Panc1 (cell line): ENCODE measurements at regions not wholly inside any gene's neighbourhood (a gene's known extent, or its start where the extent isn't known, plus 50 kb on each side); places are given as distances from the start of the nearest gene placed in this dataset.

ENCODE experiments used
- ATAC-seq: fragments of 200-7000 bp; cut with Tn5 transposase; 2 replicates; pipeline ENCODE4 v1.9.1; 2020; ENCODE audit warnings: mild to moderate bottlenecking, moderate library complexity
- BruUV-seq: library from RNA; stranded (reverse); fragments of 400-500 nt; replicated peaks from 2 replicates; lab custom pipeline; 2021; lab: Mats Ljungman, UMichigan
- CTCF ChIA-PET: fragments of 300-600 bp; sonication (Branson Sonifier 250); formaldehyde crosslinking; loops from one replicate; lab custom pipeline; 2022; ENCODE audit warnings: antibody characterized with exemption; lab: Charles Lee
- POLR2A ChIA-PET: fragments of 300-600 bp; sonication (Branson Sonifier 250); formaldehyde crosslinking; loops from one replicate; lab custom pipeline; 2022; ENCODE audit warnings: antibody characterized with exemption; lab: Charles Lee
- DNase-seq: peaks from one replicate; pipeline ENCODE4 v3.0.0-alpha.2; 2010; ENCODE audit warnings: low read depth, low spot score
- H3K27ac ChIP-seq: 2 replicates; pipeline ENCODE4 v1.5.1; 2011; ENCODE audit warnings: mild to moderate bottlenecking, low read length, inconsistent platforms
- H3K27me3 ChIP-seq: fragments of 200-500 bp; sonication (Bioruptor generic); 2 replicates; pipeline ENCODE4 v1.6.0; 2014; ENCODE audit warnings: low read length, inconsistent platforms; ENCODE audit not compliant: control insufficient read depth, insufficient read depth
- H3K36me3 ChIP-seq: fragments of 200-500 bp; sonication (Bioruptor generic); 2 replicates; pipeline ENCODE4 v1.5.1; 2014; ENCODE audit warnings: inconsistent platforms, mild to moderate bottlenecking, low read length, moderate library complexity; ENCODE audit not compliant: control insufficient read depth, insufficient read depth
- H3K4me1 ChIP-seq: 2 replicates; pipeline ENCODE4 v1.5.1; 2011; ENCODE audit warnings: inconsistent platforms, mild to moderate bottlenecking, low read length, moderate library complexity; ENCODE audit not compliant: control insufficient read depth, insufficient read depth
- H3K4me3 ChIP-seq, 2 experiments: 2 replicates each; pipeline ENCODE4 v1.5.1; 2011 to 2012; ENCODE audit warnings: low read depth in 2 of 2, low read length in 2 of 2, mild to moderate bottlenecking in 2 of 2, inconsistent platforms in 1 of 2, moderate library complexity in 1 of 2
- H3K9me3 ChIP-seq: fragments of 200-500 bp; sonication (Bioruptor generic); 2 replicates; pipeline ENCODE4 v1.5.1; 2014; ENCODE audit warnings: low read depth, mild to moderate bottlenecking, inconsistent platforms, low read length, moderate library complexity; ENCODE audit not compliant: control insufficient read depth, insufficient read depth
- CTCF ChIP-seq: fragments of 450-650 bp; IDR thresholded peaks from 2 replicates; pipeline ENCODE4 v1.5.1; 2017; ENCODE audit warnings: mild to moderate bottlenecking
- POLR2AphosphoS5 ChIP-seq: IDR thresholded peaks from 2 replicates; pipeline ENCODE4 v1.6.1; 2012; ENCODE audit warnings: mild to moderate bottlenecking, low read depth, low read length, moderate library complexity
- REST ChIP-seq, 2 experiments: IDR thresholded peaks; 2 replicates each; pipeline ENCODE4 v1.6.1; 2011 to 2012; ENCODE audit warnings: low read depth in 2 of 2, control low read depth in 1 of 2, low read length in 1 of 2, mild to moderate bottlenecking in 1 of 2, moderate library complexity in 1 of 2; ENCODE audit not compliant: insufficient read depth in 1 of 2
- SIN3A ChIP-seq: IDR thresholded peaks from 2 replicates; pipeline ENCODE4 v1.6.1; 2012; ENCODE audit warnings: low read depth, mild to moderate bottlenecking, low read length, moderate library complexity, borderline replicate concordance; ENCODE audit not compliant: insufficient read depth
- TCF7L2 ChIP-seq: IDR thresholded peaks from 2 replicates; pipeline ENCODE4 v1.6.1; 2011; ENCODE audit warnings: mild to moderate bottlenecking, low read depth, low read length, inconsistent platforms
- in situ Hi-C: cut with HindIII; loops from 2 replicates; pipeline ENCODE4 v1.10.0; 2016; ENCODE audit warnings: low sequenced_read_pairs, low pct_unique_long_range_greater_than_20kb
- intact Hi-C: fragments of 100-400 bp; cut with micrococcal nuclease; formaldehyde crosslinking; loops from one replicate; pipeline ENCODE4 v1.10.0; 2022; ENCODE audit not compliant: unreplicated experiment

- Histone ChIP-seq H3K36me3 (no peaks in the 10 kb centered on the region), H3K27ac (no peak overlapping the region), H3K9me3 (no peaks in the 10 kb centered on the region), H3K4me3 (no peak overlapping the region), H3K4me1 (no peaks in the 10 kb centered on the region), H3K27me3 (no peaks in the 10 kb centered on the region)
- in situ Hi-C loops, result no loop called here
- intact Hi-C loops, result no loop called here
- no TSS peak for BruUV-seq
- ChIA-PET POLR2A (interaction anchor here (0.6 kb wide), 1 partner anchor 12 kb away, joined by 3 read pairs; no protein-coding TSS in a partner anchor), CTCF (no interaction called here)
- DNase-seq (no peak), ATAC-seq (no peak)
- no peak for TF ChIP-seq REST (IDR thresholded peaks at IDR 0.05; ENCODE audit: insufficient read depth in 1 of 2, low read depth in 2 of 2, low read length in 1 of 2)
- no peak for TF ChIP-seq TCF7L2
- no peak for TF ChIP-seq POLR2AphosphoS5
- TF ChIP-seq SIN3A, result no peak
- no peak for TF ChIP-seq CTCF
Observed at GRCh38 chr11:8748317-8748716, 65.7 kb downstream of the RPL27A start.

- ChIA-PET POLR2A (no interaction called here), CTCF (no interaction called here)
- Histone ChIP-seq H3K4me3 (no peak overlapping the region), H3K4me1 (no peaks in the 10 kb centered on the region), H3K27ac (no peak overlapping the region), H3K27me3 (no peaks in the 10 kb centered on the region), H3K36me3 (no peaks in the 10 kb centered on the region), H3K9me3 (no peaks in the 10 kb centered on the region)
- intact Hi-C loops (no loop called here), in situ Hi-C loops (no loop called here)
- DNase-seq (no peak), ATAC-seq (no peak)
- TF ChIP-seq CTCF, result no peak
- no peak for TF ChIP-seq POLR2AphosphoS5
- no peak for TF ChIP-seq SIN3A
- no peak for TF ChIP-seq TCF7L2
- TF ChIP-seq REST (IDR thresholded peaks at IDR 0.05; ENCODE audit: insufficient read depth in 1 of 2, low read depth in 2 of 2, low read length in 1 of 2), result no peak
- no TSS peak for BruUV-seq
Observed at GRCh38 chr11:8749202-8749601, 66.6 kb downstream of the RPL27A start.
